ENCODE measurements at regions not wholly inside any gene's neighbourhood (a gene's known extent, or its start where the extent isn't known, plus 50 kb on each side); places are given as distances from the start of the nearest gene placed in this dataset.

- TF ChIP-seq EZH2 (IDR thresholded peaks at IDR 0.05; ENCODE audit: insufficient read depth, poor library complexity, severe bottlenecking) = no peak
- TF ChIP-seq EZH2phosphoT487 (IDR thresholded peaks at IDR 0.05; ENCODE audit: insufficient read depth, low read depth) = no peak
- no peak overlapping the region for H3K9ac ChIP-seq
- H3K27me3 ChIP-seq (replicated peaks; ENCODE audit: insufficient read depth) = no peaks in the 10 kb centered on the region
- H2AFZ ChIP-seq = no peak overlapping the region
- no peak overlapping the region for H3K27ac ChIP-seq
- H3K79me2 ChIP-seq (ENCODE audit: insufficient read depth) = no peaks in the 10 kb centered on the region
- H3K4me2 ChIP-seq (ENCODE audit: unreplicated experiment) = no peak overlapping the region
- H3K9me2 ChIP-seq (ENCODE audit: insufficient read depth) = no peaks in the 10 kb centered on the region
- H4K20me1 ChIP-seq (ENCODE audit: insufficient read depth) = no peaks in the 10 kb centered on the region
- no peaks in the 10 kb centered on the region for H3K4me1 ChIP-seq (ENCODE audit: insufficient read depth)
- in situ Hi-C loops (cut with MboI) = no loop called here
- H3K36me3 ChIP-seq (ENCODE audit: low read depth) = no peaks in the 10 kb centered on the region
- DNase-seq = no peak
- H3K4me3 ChIP-seq = no peak overlapping the region
- WGBS, 2 experiments (ENCODE audit: low coverage in 1 of 2, low lambda C conversion rate in 2 of 2, missing lambda C conversion rate in 2 of 2) = 18 to 32% methylated on average over 4 of the region's 4 CpGs
- H3K9me3 ChIP-seq (ENCODE audit: low read depth) = no peaks in the 10 kb centered on the region
- H3F3A ChIP-seq (ENCODE audit: insufficient read depth) = no peaks in the 10 kb centered on the region
Measured at GRCh38 chr7:69091521-69091920, 506.8 kb upstream of the AUTS2 start.

GRCh38 chr7:69095127-69095526 is 503.1 kb upstream of the AUTS2 start:
- no peaks in the 10 kb centered on the region for H3K79me2 ChIP-seq (ENCODE audit: insufficient read depth)
- no peaks in the 10 kb centered on the region for H3K9me3 ChIP-seq (ENCODE audit: low read depth)
- TF ChIP-seq EZH2phosphoT487 (IDR thresholded peaks at IDR 0.05; ENCODE audit: insufficient read depth, low read depth) (no peak), EZH2 (IDR thresholded peaks at IDR 0.05; ENCODE audit: insufficient read depth, poor library complexity, severe bottlenecking) (no peak)
- no peaks in the 10 kb centered on the region for H3F3A ChIP-seq (ENCODE audit: insufficient read depth)
- WGBS, 2 experiments (ENCODE audit: low coverage in 1 of 2, low lambda C conversion rate in 2 of 2, missing lambda C conversion rate in 2 of 2) = 3 to 4% methylated on average over 2 of the region's 2 CpGs
- no peak overlapping the region for H3K4me2 ChIP-seq (ENCODE audit: unreplicated experiment)
- no peak overlapping the region for H3K4me3 ChIP-seq
- no peak for DNase-seq
- in situ Hi-C loops (cut with MboI) = no loop called here
- H3K27me3 ChIP-seq (replicated peaks; ENCODE audit: insufficient read depth) = no peaks in the 10 kb centered on the region
- H3K27ac ChIP-seq = no peak overlapping the region
- no peak overlapping the region for H2AFZ ChIP-seq
- no peaks in the 10 kb centered on the region for H4K20me1 ChIP-seq (ENCODE audit: insufficient read depth)
- no peaks in the 10 kb centered on the region for H3K9me2 ChIP-seq (ENCODE audit: insufficient read depth)
- no peaks in the 10 kb centered on the region for H3K36me3 ChIP-seq (ENCODE audit: low read depth)
- no peaks in the 10 kb centered on the region for H3K4me1 ChIP-seq (ENCODE audit: insufficient read depth)
- H3K9ac ChIP-seq = no peak overlapping the region

- H3K79me2 ChIP-seq (ENCODE audit: insufficient read depth) = no peaks in the 10 kb centered on the region
- no peak overlapping the region for H3K4me2 ChIP-seq (ENCODE audit: unreplicated experiment)
- H3K4me3 ChIP-seq = no peak overlapping the region
- H3K9me3 ChIP-seq (ENCODE audit: low read depth) = no peaks in the 10 kb centered on the region
- TF ChIP-seq EZH2phosphoT487 (IDR thresholded peaks at IDR 0.05; ENCODE audit: insufficient read depth, low read depth) = no peak
- TF ChIP-seq EZH2 (IDR thresholded peaks at IDR 0.05; ENCODE audit: insufficient read depth, poor library complexity, severe bottlenecking) = no peak
- H3F3A ChIP-seq (ENCODE audit: insufficient read depth) = no peaks in the 10 kb centered on the region
- no peaks in the 10 kb centered on the region for H3K9me2 ChIP-seq (ENCODE audit: insufficient read depth)
- no peaks in the 10 kb centered on the region for H3K4me1 ChIP-seq (ENCODE audit: insufficient read depth)
- DNase-seq = no peak
- no peaks in the 10 kb centered on the region for H3K36me3 ChIP-seq (ENCODE audit: low read depth)
- WGBS, 2 experiments (ENCODE audit: low coverage in 1 of 2, low lambda C conversion rate in 2 of 2, missing lambda C conversion rate in 2 of 2) = 61 to 70% methylated on average over 4 of the region's 4 CpGs
- H4K20me1 ChIP-seq (ENCODE audit: insufficient read depth) = no peaks in the 10 kb centered on the region
- no peaks in the 10 kb centered on the region for H3K27me3 ChIP-seq (replicated peaks; ENCODE audit: insufficient read depth)
- in situ Hi-C loops (cut with MboI) = no loop called here
- no peak overlapping the region for H3K9ac ChIP-seq
- H3K27ac ChIP-seq = no peak overlapping the region
- no peak overlapping the region for H2AFZ ChIP-seq
Measured at GRCh38 chr7:69095649-69096048, 502.6 kb upstream of the AUTS2 start.

- Histone ChIP-seq H4K20me1 (ENCODE audit: insufficient read depth) (no peaks in the 10 kb centered on the region), H3K4me1 (ENCODE audit: insufficient read depth) (no peaks in the 10 kb centered on the region), H3K4me3 (no peak overlapping the region), H3K9me2 (ENCODE audit: insufficient read depth) (no peaks in the 10 kb centered on the region), H3K4me2 (ENCODE audit: unreplicated experiment) (no peak overlapping the region), H3K27ac (no peak overlapping the region), H3K9ac (no peak overlapping the region), H3K36me3 (ENCODE audit: low read depth) (no peaks in the 10 kb centered on the region), H2AFZ (no peak overlapping the region), H3K9me3 (ENCODE audit: low read depth) (no peaks in the 10 kb centered on the region), H3K27me3 (replicated peaks; ENCODE audit: insufficient read depth) (no peaks in the 10 kb centered on the region), H3K79me2 (ENCODE audit: insufficient read depth) (no peaks in the 10 kb centered on the region), H3F3A (ENCODE audit: insufficient read depth) (no peaks in the 10 kb centered on the region)
- in situ Hi-C loops (cut with MboI) = no loop called here
- no peak for DNase-seq
- TF ChIP-seq EZH2phosphoT487 (IDR thresholded peaks at IDR 0.05; ENCODE audit: insufficient read depth, low read depth) = no peak
- TF ChIP-seq EZH2 (IDR thresholded peaks at IDR 0.05; ENCODE audit: insufficient read depth, poor library complexity, severe bottlenecking) = no peak
- 4 to 16% methylated on average over 3 of the region's 3 CpGs for WGBS, 2 experiments (ENCODE audit: low coverage in 1 of 2, low lambda C conversion rate in 2 of 2, missing lambda C conversion rate in 2 of 2)
Measured at GRCh38 chr7:69104023-69104422, 494.3 kb upstream of the AUTS2 start.

- no peak overlapping the region for H3K9ac ChIP-seq
- H2AFZ ChIP-seq = no peak overlapping the region
- in situ Hi-C loops (cut with MboI) = no loop called here
- no peak overlapping the region for H3K4me3 ChIP-seq
- WGBS, 2 experiments (ENCODE audit: low coverage in 1 of 2, low lambda C conversion rate in 2 of 2, missing lambda C conversion rate in 2 of 2) = 47 to 68% methylated on average over 3 of the region's 3 CpGs
- H3K27ac ChIP-seq = no peak overlapping the region
- no peak overlapping the region for H3K4me2 ChIP-seq (ENCODE audit: unreplicated experiment)
- no peak for DNase-seq
- H3K9me3 ChIP-seq (ENCODE audit: low read depth) = no peaks in the 10 kb centered on the region
- H3K9me2 ChIP-seq (ENCODE audit: insufficient read depth) = no peaks in the 10 kb centered on the region
- TF ChIP-seq EZH2 (IDR thresholded peaks at IDR 0.05; ENCODE audit: insufficient read depth, poor library complexity, severe bottlenecking) (no peak), EZH2phosphoT487 (IDR thresholded peaks at IDR 0.05; ENCODE audit: insufficient read depth, low read depth) (no peak)
- no peaks in the 10 kb centered on the region for H3K4me1 ChIP-seq (ENCODE audit: insufficient read depth)
- H4K20me1 ChIP-seq (ENCODE audit: insufficient read depth) = no peaks in the 10 kb centered on the region
- H3K27me3 ChIP-seq (replicated peaks; ENCODE audit: insufficient read depth) = no peaks in the 10 kb centered on the region
- no peaks in the 10 kb centered on the region for H3K79me2 ChIP-seq (ENCODE audit: insufficient read depth)
- no peaks in the 10 kb centered on the region for H3F3A ChIP-seq (ENCODE audit: insufficient read depth)
- no peaks in the 10 kb centered on the region for H3K36me3 ChIP-seq (ENCODE audit: low read depth)
Measured at GRCh38 chr7:69105092-69105491, 493.2 kb upstream of the AUTS2 start.

Data from GM23248 (cell line).